ENCODE measurements at regions not wholly inside any gene's neighbourhood (a gene's known extent, or its start where the extent isn't known, plus 50 kb on each side); places are given as distances from the start of the nearest gene placed in this dataset.

DNA sequence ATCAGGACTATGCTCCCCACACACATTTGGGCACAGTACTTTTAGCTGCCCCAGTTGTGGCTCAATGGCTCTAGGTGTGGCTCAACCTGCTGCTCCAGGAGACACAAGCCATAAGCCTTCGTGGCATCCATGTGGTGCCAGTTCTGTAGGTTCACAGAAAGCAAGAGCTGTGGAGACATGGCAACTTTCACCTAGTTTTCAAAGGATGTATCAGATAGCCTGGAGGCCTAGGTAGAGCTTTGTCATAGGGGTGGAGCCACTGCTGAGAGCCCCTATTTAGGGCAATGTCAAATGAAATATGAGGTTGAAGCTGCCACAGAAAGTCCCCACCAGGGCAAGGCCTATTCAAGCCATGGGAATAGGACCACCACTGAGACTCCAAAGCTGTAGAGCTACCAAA lies 210.5 kb downstream of the LMO4 start:
- no peak for TF ChIP-seq POLR2A (IDR thresholded peaks at IDR 0.05)
- TF ChIP-seq, protein P1, sequence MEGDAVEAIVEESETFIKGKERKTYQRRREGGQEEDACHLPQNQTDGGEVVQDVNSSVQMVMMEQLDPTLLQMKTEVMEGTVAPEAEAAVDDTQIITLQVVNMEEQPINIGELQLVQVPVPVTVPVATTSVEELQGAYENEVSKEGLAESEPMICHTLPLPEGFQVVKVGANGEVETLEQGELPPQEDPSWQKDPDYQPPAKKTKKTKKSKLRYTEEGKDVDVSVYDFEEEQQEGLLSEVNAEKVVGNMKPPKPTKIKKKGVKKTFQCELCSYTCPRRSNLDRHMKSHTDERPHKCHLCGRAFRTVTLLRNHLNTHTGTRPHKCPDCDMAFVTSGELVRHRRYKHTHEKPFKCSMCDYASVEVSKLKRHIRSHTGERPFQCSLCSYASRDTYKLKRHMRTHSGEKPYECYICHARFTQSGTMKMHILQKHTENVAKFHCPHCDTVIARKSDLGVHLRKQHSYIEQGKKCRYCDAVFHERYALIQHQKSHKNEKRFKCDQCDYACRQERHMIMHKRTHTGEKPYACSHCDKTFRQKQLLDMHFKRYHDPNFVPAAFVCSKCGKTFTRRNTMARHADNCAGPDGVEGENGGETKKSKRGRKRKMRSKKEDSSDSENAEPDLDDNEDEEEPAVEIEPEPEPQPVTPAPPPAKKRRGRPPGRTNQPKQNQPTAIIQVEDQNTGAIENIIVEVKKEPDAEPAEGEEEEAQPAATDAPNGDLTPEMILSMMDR (IDR thresholded peaks at IDR 0.05 in 4 of 5, conservative IDR thresholded peaks at IDR 0.05 in 1 of 5): no peak
- Histone ChIP-seq H3K9me3 (no peaks in the 10 kb centered on the region), H3K27me3 (no peaks in the 10 kb centered on the region), H3K27ac (no peak overlapping the region), H3K4me3 (no peak overlapping the region), H3K36me3 (no peaks in the 10 kb centered on the region), H3K4me1 (no peaks in the 10 kb centered on the region)
- no peak for ATAC-seq
- in situ Hi-C loops (cut with MboI; ENCODE audit: low sequenced_read_pairs in 4 of 4): no loop called here
- intact Hi-C loops (cut with DNase I; ENCODE audit: low total_unique reads): no loop called here
- DNase-seq: no peak

DNA sequence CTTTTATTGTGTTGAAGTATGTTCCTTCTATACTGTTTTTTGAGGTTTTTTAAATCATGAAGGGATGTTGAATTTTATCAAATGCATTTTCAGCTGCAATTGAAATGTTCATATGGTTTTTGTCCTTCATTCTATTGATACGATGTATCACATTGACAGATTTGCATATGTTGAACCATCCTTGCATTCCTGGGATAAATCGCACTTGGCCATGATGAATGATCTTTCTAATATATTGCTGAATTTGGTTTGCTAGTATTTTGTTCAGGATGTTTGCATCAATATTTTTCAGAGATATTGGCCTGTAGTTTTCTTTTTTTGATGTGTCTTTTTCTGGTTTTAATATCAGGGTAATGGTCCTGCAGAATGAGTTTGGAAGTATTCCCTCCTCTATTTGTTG lies 214.0 kb downstream of the LMO4 start:
- Histone ChIP-seq H3K27ac (no peak overlapping the region), H3K27me3 (no peaks in the 10 kb centered on the region), H3K36me3 (no peaks in the 10 kb centered on the region), H3K4me3 (no peak overlapping the region), H3K9me3 (no peaks in the 10 kb centered on the region), H3K4me1 (no peaks in the 10 kb centered on the region)
- TF ChIP-seq POLR2A (IDR thresholded peaks at IDR 0.05): no peak
- TF ChIP-seq, protein P1 (IDR thresholded peaks at IDR 0.05 in 4 of 5, conservative IDR thresholded peaks at IDR 0.05 in 1 of 5): no peak
- intact Hi-C loops (cut with DNase I; ENCODE audit: low total_unique reads) (no loop called here), in situ Hi-C loops (cut with MboI; ENCODE audit: low sequenced_read_pairs in 4 of 4) (no loop called here)
- ATAC-seq: no peak
- no peak for DNase-seq

DNA sequence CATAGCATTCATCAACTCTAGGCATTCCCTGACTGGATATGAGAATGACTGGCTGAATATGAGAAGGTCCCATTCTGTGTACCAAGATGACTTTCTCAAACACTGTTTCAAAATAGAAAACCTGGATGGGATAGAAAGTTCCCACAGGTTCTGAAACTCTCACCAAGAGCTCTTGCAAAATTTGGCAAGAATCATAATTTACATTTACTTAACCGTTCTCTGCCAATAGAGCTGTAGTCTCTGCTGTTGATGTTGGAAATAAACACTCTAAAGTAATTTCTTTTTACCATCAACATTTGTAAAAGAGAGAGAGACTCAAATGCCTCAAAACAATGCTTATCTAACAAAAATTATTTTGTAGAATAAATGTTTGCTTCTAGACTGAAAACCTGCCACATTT lies 221.1 kb downstream of the LMO4 start:
- DNase-seq (no peak), ATAC-seq (no peak)
- TF ChIP-seq, protein P1 (IDR thresholded peaks at IDR 0.05 in 4 of 5, conservative IDR thresholded peaks at IDR 0.05 in 1 of 5): no peak
- TF ChIP-seq POLR2A (IDR thresholded peaks at IDR 0.05): no peak
- in situ Hi-C loops (cut with MboI; ENCODE audit: low sequenced_read_pairs in 4 of 4) (no loop called here), intact Hi-C loops (cut with DNase I; ENCODE audit: low total_unique reads) (no loop called here)
- no peaks in the 10 kb centered on the region for H3K27me3 ChIP-seq
- no peak overlapping the region for H3K27ac ChIP-seq
- H3K9me3 ChIP-seq: no peaks in the 10 kb centered on the region
- H3K4me1 ChIP-seq: no peaks in the 10 kb centered on the region
- no peaks in the 10 kb centered on the region for H3K36me3 ChIP-seq
- H3K4me3 ChIP-seq: no peak overlapping the region

DNA sequence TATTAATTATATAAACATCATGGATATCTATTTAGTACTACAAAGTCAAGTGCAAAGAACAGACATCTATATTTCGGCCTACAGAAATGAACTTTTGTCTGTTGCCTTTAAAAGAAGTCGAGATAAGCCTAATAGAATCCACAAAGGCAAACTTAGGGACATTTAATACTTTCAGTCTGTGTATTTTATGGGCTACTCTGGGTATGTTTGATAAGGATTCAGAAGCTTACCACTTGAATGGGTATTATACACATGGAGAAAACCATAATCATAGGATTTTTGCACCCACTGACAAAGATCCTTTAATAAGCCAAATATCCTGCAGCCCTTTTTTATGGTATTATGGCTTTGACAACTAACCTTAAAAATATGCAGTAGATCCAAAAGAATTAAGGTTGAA lies 224.8 kb downstream of the LMO4 start:
- TF ChIP-seq POLR2A (IDR thresholded peaks at IDR 0.05): no peak
- TF ChIP-seq, protein P1 (IDR thresholded peaks at IDR 0.05 in 4 of 5, conservative IDR thresholded peaks at IDR 0.05 in 1 of 5): no peak
- H3K36me3 ChIP-seq: no peaks in the 10 kb centered on the region
- in situ Hi-C loops (cut with MboI; ENCODE audit: low sequenced_read_pairs in 4 of 4): no loop called here
- H3K4me3 ChIP-seq: no peak overlapping the region
- no peaks in the 10 kb centered on the region for H3K27me3 ChIP-seq
- H3K27ac ChIP-seq: no peak overlapping the region
- H3K9me3 ChIP-seq: no peaks in the 10 kb centered on the region
- intact Hi-C loops (cut with DNase I; ENCODE audit: low total_unique reads): no loop called here
- ATAC-seq (no peak), DNase-seq (no peak)
- no peaks in the 10 kb centered on the region for H3K4me1 ChIP-seq

DNA sequence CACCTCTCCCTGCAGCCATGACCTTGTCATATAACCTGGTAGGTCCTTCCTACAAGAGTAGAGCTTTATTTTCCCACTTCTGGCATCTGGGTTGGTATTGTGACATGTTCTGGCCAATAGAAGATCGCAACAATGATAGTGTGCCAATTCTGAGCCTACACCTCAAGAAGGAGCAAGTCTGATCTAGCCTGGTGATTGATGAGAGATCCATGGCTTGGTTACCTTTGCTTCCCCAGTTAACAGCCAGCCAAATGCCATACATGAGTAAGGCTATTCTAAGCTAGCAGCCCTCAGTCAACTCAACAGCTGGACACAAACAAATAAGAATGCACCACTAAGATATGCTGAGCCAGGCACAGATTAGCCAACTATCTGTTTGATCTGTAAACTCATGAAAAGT lies 226.7 kb downstream of the LMO4 start:
- Histone ChIP-seq H3K9me3 (no peaks in the 10 kb centered on the region), H3K27ac (no peak overlapping the region), H3K36me3 (no peaks in the 10 kb centered on the region), H3K4me1 (no peaks in the 10 kb centered on the region), H3K4me3 (no peak overlapping the region), H3K27me3 (no peaks in the 10 kb centered on the region)
- in situ Hi-C loops (cut with MboI; ENCODE audit: low sequenced_read_pairs in 4 of 4) (no loop called here), intact Hi-C loops (cut with DNase I; ENCODE audit: low total_unique reads) (no loop called here)
- no peak for DNase-seq
- no peak for ATAC-seq
- no peak for TF ChIP-seq POLR2A (IDR thresholded peaks at IDR 0.05)
- TF ChIP-seq, protein P1 (IDR thresholded peaks at IDR 0.05 in 4 of 5, conservative IDR thresholded peaks at IDR 0.05 in 1 of 5): no peak

Measured in gastrocnemius medialis (tissue), 4 donors.